MV-4-11 (cell line): ENCODE measurements at regions not wholly inside any gene's neighbourhood (a gene's known extent, or its start where the extent isn't known, plus 50 kb on each side); places are given as distances from the start of the nearest gene placed in this dataset.
"Not testable (repeated sequence)": the region's sequence is repeated elsewhere in the genome, so short reads cannot be mapped to it uniquely, and the experiment has no call there.

Experiments
- DNase-seq: peaks from one replicate; lab custom pipeline; 2025; lab: John Stamatoyannopoulos, UW

DNA sequence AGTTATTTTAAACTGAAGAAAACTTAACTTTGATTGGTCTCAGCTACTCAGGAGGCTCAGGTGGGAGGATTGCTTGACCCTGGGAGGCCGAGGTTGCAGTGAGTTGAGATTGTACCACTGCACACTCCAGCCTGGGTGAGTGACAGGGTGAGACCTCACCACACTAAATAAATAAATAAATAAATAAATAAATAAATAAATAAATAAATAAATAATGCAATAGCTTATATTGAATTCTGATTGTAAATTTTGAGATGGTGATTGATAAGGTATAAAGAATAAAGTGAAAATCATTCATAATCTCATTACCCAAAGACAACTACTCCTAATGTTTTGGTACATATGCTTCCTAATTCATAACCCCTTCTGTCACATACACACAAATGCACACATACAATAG, 58.1 kb downstream of the TUBA3C start:
- no peak for DNase-seq

DNA sequence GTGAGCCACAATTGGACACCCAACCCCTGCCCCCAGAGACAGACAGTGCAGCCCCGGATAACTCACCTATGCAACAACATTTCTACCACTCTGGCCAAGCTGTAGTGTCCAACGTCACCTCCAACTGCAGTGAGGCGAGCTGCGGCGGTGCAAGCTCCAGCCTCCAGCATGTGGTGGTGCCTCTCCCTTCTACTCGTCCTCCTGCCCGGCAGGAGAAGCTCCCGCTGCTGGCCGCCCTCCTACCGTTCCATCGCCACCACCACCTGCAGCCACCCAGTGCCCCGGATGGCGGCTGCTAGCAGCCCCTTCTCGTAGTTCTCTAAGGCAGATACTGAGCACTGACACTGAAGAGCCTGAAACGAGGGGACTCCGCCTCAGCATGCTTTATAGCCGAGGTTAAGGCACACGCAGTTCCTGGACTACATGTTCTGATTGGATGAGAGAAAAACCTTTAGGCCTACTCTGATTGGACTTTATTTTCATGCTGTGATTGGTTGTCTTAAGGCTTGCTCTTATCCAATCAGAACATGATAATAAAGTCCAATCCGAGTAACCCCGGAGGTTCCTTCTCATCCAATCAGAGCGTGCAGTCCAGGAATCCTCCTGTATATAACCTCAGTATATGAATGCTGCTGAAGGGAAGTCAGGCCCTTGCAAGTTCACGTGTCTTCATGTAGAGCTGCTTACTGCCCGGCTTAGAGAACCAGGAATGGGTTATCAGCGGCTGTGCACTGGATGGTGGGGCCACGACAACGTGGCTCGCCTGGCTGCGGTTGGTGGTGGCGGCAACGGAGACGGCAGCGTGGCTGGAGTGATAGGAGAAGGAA, 63.5 kb downstream of the TUBA3C start:
- DNase-seq, result no peak

DNA sequence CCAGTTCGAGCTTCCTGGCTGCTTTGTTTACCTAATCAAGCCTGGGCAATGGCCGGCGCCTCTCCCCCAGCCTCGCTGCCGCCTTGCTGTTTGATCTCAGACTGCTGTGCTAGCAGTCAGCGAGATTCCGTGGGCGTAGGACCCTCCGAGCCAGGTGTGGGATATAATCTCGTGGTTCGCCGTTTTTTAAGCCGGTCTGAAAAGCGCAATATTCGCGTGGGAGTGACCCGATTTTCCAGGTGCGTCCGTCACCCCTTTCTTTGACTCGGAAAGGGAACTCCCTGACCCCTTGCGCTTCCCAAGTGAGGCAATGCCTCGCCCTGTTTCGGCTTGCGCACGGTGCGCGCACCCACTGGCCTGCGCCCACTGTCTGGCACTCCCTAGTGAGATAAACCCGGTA, 72.4 kb downstream of the TUBA3C start:
- DNase-seq, result not testable (repeated sequence)

DNA sequence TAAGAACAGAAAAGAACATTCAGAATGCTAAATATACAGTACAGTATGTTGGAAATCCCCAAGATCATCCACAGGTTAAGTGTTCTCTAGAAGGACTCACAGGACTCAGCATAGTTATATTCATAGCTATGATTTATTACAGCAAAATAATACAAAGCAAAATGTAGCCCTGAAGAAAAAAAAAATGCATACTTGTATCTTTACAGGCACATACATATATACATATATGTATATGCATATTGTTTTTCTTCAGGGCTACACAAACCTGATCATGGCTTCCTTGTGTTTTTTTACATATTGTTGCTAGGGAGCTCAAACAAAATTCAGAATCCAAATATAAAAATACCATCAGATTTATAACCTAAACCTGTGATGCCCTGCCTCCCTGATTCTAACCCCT, 78.5 kb downstream of the TUBA3C start:
- DNase-seq, result no peak

DNA sequence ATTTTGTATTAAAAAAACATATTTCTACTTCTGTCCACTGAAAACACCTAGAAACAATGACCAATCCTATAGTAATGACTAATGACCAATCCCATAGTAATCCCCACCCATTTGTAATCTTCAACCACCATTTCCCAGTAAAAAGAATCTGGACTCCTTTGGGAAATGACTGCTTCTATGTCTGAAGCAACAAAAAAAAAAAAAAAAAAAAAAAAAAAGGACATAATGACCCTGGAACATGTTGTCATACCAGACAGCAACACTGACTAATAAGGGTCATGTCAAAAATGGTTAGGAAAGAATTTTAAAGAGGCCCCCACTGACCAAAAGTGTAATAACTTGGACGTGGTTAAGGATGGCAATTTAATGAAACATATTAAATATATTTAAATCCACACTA, 88.3 kb downstream of the TUBA3C start:
- DNase-seq, result no peak

DNA sequence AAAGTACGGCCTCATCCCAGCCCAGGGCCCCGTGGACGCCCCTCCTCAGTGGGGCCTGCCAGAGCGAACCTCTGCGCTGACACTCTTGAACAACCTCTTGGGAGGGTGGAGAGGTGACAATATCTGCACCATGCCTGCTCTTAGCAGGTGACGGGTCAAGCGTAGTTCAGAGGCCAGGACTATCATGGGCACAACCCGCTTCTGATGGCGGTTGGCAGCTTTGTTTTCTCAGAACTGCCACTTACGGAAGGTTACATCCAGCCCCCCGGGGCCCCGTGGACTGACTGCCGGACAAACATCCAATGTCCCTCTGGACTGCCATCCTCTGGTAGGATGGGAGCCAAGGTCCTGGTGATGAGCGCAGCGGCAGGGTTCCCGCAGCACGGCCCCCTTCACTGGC, 91.1 kb downstream of the TUBA3C start:
- DNase-seq, result no peak

DNA sequence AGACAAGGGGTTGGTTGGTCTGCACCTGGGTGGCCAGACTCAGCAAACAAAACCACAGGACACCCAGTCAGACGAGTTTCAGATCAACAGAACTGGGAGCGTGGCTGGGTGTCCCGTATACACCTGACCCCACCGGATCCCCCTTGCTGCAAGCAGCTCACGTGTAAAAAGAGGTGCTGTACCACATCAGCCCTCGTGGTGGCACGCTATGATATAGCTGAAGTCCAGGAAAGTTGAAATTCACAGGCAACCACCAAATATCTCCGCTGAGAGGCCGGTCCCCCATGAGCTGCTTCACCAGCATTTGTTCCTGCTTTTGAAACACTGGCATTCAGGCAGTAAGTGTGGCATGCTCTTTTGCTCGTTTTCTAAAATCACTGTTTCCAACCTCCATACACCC, 92.3 kb downstream of the TUBA3C start:
- no peak for DNase-seq

DNA sequence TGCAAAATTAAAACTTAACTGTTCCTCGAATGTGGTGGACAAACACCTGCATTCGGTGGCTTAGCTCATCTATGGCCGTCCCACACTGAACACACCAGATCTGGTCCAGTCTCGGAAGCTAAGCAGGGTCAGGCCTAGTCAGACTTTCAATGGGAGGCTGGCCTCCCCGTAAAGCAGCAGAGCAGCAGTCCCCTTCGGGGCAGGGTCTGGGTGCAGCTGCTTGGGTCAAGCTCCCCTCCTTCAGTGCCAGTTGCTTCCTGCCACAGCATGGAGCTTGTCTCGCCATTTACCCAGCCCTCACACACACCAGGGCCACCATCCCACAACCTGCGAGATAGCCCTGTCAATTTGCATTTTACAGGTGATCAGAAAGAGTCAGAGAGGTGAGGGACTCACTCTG, 93.2 kb downstream of the TUBA3C start:
- DNase-seq, result no peak

DNA sequence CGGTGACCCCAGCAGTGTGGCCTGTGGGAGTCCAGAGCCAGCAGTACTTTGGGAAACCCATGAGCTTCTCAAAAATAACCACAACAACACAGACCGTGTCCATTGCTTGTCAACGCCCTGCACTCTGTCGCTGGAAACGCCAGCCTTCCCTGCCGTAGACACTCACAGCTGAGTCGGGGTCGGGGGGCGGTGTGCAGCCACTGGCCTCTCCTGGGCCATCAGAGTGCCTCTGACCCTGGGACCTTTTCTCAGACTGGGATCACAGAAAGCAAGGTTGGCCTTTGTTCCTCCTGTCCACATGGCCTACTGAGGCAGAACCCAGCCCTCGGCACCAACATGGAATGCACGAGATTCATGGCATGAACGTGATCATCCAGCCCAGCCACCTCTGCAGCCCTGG, 95.7 kb downstream of the TUBA3C start:
- DNase-seq, result no peak

DNA sequence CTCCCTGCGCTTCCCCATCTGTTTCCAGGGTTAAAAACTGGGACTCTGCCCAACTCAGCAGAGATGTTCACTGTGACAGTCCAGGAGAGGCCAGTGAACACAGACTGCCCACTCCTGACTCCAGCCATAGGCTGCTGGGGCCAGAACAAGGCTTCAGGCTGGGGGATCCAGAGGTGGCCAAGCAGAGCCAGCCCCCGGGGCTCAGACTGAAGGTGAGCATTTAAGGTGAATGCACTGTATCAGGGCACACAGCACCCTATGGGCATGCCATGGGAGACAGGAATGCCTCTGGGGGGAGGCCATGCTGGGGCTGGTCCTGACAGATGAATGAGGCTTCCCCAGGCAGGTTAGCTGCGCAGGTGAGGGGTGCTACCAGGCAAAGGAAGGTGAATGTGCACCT, 96.4 kb downstream of the TUBA3C start:
- DNase-seq, result no peak

DNA sequence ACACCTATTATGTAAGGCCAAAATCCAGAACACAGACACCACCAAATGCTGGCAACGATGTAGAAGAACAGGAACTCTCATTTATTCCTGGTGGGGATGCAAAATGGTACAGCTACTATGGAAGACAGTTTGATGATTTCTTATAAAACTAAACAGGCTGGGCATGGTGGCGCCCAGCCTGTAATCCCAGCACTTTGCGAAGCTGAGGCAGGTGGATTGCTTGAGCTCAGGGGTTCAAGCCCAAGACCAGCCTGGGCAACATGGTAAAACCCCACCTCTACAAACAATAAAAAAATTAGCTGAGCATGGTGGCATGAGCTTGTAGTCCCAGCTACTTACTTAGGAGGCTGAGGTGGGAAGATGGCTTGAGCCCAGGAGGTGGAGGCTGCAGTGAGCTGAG, 98.3 kb downstream of the TUBA3C start:
- no peak for DNase-seq

DNA sequence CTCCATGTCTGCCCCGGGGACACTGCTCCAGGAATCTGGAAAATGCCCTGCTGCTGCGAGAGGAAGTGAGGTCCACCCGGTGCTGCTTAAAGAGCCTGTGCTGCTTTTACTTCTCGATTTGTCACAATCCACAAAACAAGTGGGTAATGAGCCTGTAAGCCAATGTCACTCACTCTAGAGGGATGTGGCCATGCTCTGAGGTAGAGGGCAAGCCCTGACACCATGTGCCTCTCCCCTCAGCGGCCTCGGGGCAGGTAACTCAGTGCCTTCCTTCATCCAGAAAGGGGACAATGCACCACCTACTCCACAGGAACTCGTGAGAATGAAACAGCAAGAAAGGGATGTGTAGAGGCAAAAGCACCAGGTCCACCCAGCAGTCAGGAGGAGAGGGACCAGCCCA, 106.2 kb downstream of the TUBA3C start:
- DNase-seq, result no peak

DNA sequence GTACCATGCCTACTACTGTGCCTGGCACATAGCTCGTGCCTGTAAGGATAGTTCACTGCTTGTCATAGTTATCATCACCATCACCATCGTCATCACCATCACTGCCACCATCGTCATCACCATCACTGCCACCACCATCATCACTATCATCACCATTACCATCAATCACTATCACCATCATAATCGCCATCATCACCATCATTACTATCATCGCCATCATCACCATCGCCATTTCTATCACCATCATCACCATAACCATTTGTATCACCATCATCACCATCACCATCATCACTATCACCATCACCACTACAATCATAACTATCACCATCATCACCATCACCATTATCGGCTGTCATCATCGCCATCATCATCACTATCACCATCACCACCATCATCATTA, 107.1 kb downstream of the TUBA3C start:
- no peak for DNase-seq

DNA sequence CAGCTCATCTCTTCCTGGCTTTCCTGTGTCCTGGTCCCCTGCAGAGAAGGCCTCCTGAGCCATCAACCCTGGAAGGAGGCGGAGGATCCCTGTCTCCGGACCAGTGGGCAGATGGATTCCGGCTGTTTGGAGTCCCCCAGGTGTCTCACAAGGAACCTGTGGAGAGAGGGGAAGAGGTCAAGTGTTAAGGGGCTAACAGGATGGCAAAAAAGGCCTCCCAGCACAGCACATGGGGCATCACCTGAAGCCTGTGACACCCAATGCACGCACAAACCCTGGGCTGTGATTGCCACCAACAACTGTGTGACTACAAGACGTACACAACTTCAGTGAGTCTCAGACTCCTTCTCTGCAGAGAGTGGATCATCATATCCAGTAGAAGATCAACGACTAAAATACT, 107.5 kb downstream of the TUBA3C start:
- not testable (repeated sequence) for DNase-seq

DNA sequence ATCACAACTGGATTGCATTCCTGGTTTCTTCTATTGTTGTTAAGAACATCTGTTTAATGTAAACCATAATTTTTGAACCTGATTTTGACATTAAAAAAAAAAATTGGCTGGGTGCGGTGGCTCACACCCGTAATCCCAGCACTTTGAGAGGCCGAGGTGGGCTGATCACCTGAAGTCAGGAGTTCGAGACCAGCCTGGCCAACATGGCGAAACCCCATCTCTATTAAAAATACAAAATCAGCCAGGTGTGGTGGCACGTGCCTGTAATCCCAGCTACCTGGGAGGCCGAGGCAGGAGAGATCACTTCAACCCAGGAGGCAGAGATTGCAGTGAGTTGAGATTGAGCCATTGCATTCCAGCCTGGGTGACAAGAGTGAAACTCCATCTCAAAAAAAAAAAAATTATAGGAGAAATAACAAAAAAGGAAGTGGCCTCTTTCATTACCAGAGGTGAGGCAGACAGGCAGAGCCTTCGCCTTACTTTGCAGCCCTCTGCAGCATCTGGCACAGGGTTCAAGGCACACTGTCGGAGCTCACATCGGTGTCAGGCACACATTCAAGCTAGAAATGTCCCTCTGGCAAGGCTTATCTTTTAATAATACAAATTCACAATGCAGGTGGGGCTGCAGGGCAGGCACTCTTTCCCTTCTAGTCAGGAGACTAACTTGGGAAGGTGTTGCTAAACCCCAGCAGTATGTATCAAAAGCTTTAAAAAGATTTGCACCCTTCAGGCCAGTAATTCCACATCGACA, 108.5 kb downstream of the TUBA3C start:
- not testable (repeated sequence) for DNase-seq

DNA sequence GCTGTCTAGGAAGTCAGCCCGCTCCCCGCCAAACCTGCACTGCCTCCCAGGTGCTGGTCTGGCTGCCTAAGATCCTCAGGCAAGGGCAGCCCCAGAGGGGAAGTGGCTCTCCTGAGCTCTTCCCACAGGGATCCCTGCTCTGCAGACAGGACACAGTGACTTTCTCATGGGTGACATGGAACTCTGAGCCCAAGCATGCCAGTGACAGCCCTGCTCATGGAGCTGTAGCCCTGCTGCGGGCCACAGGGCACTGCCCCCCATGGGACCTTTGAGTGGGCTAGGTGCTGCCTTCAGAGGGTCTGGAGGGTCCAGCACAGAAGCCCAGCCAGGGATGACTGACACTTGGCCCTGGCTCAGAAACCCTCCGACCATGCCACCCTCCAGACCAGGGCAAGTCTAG, 109.1 kb downstream of the TUBA3C start:
- no peak for DNase-seq

DNA sequence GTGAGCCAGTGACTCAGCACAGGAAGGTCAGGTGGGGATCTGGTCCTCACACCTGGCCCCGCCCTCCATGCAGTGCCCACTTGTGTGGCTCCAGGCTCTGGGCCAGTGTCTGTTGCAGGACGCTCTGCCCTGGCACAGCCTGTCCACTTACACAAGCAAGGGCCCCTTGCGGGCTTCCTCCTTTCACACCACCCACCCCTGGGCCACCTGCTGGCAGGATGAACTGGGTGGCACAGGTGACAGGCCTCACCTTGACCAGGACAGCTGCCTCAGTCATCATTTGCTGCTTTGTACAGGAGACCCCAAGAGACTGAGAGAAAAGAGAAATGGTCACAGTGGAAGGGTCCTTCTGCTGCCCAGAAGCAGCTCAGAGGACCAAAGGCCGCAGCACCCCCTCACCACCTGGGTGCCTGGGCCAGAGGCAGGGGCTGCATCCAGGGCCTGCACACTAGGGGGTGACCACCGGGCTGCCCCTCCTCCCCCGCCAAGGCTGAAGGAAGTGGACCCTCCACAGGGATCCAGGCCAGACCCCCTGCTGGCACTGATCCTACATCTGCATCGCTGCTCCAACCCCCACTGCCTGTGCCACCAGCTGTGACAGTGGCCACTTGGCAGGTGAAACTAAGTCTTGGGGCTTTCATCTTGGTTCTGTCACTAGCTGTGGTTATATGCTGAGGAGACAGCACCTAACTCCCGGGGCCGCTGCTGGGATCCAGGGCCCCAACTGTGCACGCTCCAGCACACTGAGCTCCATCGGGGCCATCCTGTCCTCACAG, 110.3 kb downstream of the TUBA3C start:
- no peak for DNase-seq

DNA sequence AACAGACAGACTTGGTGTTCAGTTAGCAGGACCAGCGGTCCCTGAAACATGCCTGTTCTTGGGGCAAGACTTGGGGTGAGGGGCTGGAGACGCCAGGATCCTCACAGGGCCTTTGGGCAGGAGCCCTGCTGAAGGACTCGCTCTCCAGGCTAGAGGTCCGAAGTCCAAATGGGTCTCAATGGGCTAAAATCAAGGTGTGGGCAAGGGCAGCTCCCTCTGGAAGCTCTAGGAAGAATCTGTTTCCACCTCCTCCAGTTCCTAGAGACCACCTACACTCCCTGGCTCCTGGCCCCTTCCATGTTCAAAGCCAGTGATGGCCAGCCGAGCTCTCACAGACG, 111.3 kb downstream of the TUBA3C start:
- DNase-seq, result no peak

DNA sequence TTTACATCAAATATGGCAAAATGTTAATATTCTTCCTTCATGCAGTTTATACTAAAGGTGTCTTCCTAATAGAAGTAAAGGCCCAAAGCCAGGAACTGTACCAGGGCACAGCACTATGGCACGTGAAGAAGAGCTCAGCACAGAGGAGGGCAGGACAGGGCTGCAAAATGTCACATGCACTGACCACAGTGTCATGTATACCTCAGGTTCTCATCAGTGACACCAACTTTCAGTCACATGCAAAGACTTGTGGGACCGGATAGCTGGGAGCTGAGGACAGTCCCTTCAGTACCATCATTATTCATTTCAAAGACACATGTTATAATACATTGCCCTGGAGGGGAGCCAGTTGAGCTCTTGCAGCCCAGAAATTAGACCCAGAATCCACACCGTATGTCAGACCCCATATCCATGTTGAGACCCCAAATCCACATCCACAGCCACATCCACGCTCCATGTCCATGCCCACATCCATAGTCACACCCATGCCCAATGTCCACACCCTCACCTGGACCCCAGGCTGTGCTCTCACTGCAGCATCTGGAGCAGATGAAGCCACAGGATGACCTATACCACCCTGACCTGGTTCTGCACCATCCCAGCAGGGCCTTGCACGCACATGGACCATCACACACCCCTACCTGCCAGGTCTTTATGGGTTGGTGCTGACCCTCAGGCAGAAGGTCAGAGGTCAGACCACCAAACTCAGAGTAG, 111.8 kb downstream of the TUBA3C start:
- DNase-seq, result no peak

DNA sequence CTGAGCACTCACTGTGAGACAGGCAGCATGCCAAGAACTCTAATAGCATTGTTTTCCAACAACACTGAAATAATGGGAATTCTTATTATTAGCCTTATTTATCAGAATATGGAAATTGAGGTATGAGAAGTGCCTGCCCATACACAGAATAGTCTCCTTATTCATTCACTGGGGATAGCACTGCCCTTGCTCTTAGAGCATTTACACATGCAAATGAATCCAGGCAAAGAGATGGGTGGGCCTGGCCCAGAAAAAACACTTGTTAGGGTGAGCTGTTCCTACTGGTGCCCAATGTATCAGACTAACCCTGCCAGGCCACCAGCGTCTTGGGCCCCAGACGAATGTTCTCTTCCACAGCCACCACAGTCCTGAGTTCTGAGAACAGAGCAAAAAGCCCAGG, 112.9 kb downstream of the TUBA3C start:
- no peak for DNase-seq

DNA sequence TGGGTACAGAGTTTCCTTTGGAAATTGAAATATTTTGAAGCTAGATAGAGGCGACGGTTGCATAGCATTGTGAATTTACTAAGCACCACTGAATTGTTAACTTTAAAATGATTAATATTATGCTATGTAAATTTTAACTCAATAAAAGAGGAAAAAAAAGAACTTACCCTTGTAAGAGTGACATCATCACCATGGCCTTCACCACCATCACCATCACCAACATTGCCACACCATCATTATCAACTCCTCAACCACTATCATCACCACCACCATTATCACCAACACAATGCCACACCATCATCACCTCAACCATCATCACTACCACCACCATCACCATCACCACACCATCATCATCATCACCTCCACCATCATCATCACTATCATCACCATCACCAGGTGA, 113.9 kb downstream of the TUBA3C start:
- DNase-seq, result no peak

DNA sequence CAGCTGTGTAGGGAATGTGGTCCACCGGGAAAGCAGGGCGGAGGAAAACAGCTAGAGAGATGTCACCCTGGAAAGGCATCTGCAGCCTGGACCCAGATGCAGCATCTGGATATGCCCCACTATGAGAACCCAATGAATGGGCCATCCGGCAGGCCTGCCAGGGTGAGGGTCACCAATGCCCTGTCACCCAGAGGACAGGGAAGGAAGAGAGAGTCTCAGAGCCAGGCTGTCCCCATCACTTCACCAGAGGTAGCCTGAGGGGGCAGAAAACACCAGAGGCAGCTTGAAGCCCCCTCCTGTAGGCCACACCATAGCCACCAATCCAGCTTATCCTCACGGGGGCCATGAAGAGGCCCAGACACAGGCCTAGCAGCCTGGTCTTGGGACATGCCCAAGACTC, 118.8 kb downstream of the TUBA3C start:
- DNase-seq, result no peak
